HG02763 (cell line): ENCODE measurements at regions not wholly inside any gene's neighbourhood (a gene's known extent, or its start where the extent isn't known, plus 50 kb on each side); places are given as distances from the start of the nearest gene placed in this dataset.

ENCODE experiments used
- ATAC-seq: cut with Tn5 transposase; IDR thresholded peaks from one replicate; pipeline ENCODE4 v1.9.1; 2021; ENCODE audit warnings: mild to moderate bottlenecking, moderate library complexity; ENCODE audit not compliant: unreplicated experiment

DNA sequence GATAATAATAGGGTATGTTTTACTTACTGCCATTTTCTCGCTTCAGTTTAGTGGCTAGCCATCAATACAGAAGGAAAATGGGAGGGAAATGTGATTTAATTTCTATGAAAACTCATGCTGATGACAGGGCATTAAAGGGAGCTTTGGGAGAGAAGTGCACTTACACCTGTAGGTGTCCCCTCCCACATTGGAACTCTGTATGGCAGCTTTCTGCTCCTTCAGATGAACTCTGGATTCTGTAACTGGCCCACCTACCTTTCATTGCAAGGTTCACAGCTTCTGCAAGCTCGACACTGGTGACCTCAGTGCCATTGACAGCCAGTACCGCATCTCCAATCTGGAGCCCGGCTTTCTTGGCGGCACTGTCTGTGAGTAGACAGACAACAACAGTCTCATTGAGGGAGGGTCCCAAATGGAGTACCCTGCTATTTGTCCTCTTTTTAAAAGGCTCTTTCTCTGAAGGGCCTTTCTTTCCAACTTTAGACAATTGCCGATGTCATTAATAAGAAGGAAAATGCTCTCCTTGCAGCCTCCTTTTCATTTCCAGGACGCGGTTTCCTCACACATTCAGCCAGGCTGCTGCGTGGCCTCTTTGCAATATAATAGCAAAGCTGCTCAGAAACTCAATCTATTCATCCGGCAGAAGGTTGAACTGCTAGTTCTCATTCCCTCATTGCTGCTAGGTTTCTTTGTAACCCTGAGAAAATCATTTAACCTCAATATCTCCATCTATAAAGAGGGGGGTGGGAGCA lies 63.6 kb downstream of the NUDT12 start:
- ATAC-seq = no peak

- ATAC-seq = no peak
These were observed 64.4 kb downstream of the NUDT12 start for GRCh38 chr5:103498211-103498610.

GRCh38 chr5:103497781-103498180 lies 64.8 kb downstream of the NUDT12 start:
- ATAC-seq = no peak

- no peak for ATAC-seq
These were observed 72.4 kb downstream of the NUDT12 start for GRCh38 chr5:103490030-103490739.

DNA sequence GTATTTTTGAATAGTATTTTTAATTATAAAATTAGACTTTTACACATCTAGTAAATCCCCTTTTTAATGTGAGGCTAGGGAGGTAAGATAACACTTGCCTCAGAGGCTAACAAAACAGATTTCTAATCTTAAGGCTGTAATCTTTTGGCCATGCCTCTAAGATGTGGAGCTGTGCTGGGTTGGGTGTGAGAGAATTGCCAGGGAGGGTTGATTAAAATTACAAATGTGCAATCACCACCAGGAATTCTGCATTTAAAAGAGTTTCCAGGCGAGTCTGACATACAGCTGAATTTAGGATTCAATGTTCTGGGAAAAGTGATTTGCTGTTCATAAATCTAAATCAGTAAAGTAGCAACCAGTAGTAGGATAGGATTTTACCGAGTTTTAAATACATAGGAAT lies 73.3 kb downstream of the NUDT12 start:
- no peak for ATAC-seq

DNA sequence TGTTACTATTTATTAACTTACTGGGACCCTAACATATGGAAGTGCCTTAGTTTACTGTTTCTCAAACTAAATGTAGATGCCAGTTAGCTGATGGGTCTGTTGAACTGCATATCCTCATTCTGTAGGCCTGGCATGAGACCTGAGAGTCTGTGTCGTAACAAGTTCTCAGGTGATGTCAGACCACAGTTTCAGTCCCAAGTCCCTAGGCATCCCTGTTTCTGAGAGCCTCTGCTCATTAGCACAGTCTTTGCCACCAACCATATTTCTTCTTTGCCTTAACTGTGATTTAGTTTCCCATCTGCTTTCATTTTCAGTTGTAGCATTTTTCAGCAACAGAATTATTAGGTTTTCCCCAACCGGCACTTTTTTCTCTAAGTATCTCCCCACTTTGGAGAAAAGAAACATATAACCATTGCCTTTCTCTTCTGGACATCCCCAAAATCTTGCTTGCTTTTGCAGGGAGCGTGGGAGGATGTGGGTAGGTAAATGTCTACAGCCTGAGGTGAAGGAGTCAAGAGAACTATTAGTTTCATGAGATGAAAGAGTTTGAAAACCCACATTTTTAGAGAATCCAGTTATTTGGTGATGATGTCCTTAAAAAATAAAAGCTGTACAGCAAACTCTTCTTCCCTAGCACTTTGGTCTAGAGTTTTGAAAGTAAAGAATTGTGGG lies 74.6 kb downstream of the NUDT12 start:
- ATAC-seq = no peak

DNA sequence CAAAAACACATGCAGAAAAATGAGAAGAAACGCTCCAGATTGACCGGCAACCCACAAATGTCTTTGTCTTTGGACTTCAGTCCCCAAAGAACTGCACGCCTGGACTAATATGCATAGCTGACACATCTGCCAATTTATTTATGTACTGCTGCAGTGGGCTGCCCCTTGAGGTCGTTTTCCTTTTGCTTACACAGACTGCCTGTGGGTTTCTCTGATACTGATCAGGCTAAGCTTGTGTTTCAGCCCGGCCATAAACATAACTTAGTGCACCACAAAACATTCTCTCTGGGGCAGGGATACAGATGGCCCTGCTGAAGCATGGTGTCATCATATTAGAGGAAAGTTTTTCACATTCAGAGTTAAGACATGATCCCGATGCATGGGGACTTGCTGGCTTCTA lies 75.4 kb downstream of the NUDT12 start:
- no peak for ATAC-seq

DNA sequence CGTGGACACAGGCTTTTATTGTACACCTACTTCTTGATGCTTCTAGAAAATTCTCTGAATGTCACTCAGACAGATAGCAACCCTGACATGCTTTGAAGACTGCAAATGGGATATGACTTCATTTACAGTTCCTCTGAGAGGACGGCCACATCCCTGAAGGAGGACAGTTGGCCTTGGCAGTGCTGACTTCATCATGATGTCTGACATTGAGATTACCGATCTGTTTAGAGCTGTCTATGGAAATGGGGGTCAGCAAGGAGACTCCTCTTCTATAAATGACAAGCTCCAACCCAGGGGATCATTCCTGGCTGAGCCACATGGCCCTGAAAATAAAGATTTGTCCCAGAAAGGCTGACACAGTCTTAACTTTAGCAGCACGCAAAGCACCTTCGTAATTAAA lies 75.8 kb downstream of the NUDT12 start:
- ATAC-seq = no peak

- no peak for ATAC-seq
These were observed 82.3 kb downstream of the NUDT12 start for GRCh38 chr5:103480246-103480645.

- ATAC-seq = no peak
These were observed 84.9 kb downstream of the NUDT12 start for GRCh38 chr5:103477678-103478077.

GRCh38 chr5:103476811-103477210 lies 85.8 kb downstream of the NUDT12 start:
- ATAC-seq = no peak

DNA sequence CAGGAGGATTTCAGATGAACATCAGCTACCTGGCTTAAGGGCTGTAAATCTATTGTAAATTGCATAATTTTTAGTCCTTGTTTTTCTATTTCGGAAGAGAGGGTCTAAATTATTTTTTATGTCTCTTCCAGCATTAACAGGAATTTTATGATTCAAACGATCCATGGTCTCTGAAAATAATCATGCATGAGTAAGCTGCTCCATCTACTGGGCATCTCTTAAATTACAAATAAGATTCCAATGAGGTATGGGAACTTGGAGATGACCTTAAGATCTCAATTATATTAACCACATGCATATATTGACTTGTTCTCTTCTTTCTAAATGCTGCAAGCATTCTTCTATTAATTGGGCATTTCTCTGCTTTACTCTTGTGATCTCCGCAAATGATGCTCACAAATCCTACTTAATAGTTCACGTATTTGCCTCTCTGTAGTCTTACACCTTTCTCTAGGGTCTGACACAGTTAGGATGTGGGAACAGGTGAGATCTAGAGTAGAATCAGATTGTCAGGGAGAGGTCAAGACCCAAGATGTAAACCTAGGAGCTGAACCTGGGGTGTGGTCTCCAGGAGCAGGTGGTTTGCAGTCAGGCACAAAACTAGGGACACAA lies 86.9 kb downstream of the NUDT12 start:
- no peak for ATAC-seq

DNA sequence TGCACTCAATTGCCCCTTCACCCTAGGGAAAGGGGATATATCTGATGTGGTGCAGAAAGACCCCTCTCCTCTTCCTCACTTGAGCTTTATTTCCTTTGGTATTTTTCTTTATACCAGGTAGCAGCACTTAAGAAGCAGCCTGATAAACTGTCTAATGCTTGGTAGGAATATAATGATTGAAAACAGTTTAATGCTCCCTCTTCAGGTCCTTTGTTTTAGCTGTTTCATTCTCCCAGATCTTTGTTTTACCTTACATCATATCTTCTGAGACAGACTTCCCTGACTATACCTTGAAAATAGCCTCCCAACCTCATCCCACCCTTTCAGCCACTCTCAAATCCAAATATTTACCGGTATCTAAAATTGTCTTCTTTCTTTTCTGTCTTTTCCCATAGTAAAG lies 87.9 kb downstream of the NUDT12 start:
- no peak for ATAC-seq

DNA sequence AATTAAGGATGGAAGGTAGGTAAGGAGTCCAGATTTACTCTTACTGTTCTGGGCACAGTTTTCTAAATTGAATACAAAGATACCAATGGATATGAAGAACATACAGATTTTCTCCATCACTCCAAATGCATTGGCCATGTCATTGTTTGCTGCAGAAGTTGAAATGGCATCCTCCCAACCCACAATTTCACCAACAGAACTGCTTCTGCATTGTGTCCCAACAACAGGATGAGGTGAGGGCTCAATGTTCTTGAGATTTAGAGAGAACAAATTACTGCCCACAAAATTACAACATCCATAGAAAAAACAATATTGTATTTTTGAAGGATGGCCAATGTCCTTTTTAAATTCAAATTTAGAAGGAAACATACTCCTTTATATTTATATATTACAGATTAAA lies 88.9 kb downstream of the NUDT12 start:
- no peak for ATAC-seq

- no peak for ATAC-seq
These were observed 89.8 kb downstream of the NUDT12 start for GRCh38 chr5:103472830-103473229.

GRCh38 chr5:103472265-103472664 lies 90.3 kb downstream of the NUDT12 start:
- no peak for ATAC-seq

DNA sequence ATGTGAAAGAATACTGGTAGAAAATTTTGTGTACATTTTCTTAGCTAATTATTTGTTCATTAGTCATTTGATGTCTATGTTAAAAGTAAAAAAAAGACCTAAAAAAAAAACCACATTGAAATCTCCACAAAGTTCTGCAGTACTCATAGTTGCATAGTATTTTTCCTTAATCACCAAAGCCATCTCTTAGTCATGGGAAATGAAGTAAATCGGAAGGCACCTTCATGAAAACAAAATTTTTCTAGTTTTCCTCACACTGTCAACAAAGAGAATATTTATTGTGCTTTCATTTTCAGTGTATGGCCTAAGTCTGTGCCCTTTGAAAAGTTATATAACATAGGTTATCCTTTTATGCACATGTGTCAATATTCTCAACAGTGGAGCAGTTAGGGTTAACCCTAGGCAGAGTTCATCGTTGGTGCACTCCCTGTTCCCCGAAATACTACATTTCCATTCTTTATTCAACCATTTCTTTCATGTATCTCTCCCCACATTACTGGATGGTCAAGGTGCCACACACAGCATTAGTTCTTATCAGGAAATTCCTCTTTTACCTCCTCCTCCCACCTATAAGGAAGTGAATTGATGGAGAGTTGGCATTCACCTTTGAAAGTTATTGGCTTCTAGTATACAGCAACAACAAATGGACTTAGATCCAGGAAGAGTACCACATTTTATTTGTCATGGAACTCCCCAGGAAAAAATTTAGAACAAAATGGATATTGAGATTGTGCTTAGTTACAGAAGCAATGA lies 93.1 kb downstream of the NUDT12 start:
- no peak for ATAC-seq

GRCh38 chr5:103467831-103468230 lies 94.8 kb downstream of the NUDT12 start:
- ATAC-seq = no peak

- no peak for ATAC-seq
These were observed 96.1 kb downstream of the NUDT12 start for GRCh38 chr5:103466495-103466894.

DNA sequence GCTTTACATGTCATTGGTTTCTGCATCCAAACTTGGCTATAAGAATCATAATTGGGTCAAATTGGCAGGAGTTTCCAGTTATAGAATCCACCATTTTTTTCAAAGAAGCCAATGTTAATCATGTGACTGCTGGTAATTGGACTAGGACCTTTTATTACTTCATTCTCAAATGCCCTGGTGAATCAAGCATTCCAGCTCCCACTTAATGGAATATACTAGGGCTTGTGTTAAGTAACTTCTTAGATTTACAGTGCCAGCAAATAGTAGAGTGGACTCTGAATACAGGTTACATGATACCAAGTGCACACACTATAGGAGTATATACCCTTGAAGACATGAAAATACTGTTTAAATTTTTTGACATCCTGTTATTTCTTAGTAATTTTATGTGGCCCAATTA lies 96.7 kb downstream of the NUDT12 start:
- ATAC-seq = no peak
